ENCODE measurements at regions not wholly inside any gene's neighbourhood (a gene's known extent, or its start where the extent isn't known, plus 50 kb on each side); places are given as distances from the start of the nearest gene placed in this dataset.

DNA sequence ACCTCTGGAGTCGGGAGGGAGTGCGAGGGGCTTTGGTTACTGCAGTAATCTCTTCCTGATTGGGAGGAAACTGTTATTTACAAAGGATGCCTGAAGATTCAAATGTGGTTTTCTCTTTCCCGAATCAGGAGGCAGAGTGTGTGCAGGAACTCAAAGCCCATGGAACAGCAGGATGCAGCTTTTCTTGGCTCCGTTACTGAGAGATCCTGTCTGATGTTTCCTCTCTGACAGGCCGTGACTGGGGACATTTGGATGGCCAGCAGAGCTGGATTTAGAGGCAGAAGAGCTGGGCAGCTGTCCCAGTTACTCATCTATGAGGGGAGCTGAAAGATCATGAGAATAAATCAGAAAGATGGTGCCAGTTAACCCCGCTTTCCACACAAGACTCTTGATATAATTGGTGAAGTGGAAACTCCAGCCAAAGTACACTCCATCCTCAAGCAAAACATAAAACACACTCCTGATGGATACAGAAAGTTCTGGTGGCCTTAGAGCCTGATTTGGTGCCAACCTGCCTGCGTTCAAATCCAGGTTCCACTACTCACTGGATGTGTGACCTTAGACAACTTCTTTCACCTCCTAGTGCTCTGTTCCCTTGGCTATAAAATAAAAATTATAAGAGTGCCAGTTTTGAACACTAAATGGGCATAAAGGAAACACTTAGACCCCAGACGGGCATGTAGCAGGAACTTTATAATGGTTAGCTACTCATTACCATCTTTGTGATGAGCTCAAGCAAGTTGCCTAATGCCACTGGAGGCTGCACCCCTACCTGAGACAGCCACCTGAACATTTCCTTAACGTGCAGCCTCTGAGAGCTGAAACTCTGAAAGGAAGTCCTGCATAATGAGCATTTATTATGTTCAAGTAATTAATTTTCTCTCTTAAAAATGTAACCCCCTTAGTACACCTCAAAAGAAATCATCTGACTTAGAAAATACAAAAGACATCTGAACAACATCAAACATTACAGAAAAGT is 349.0 kb upstream of the GATB start:
- no peak for DNase-seq

- no peak for DNase-seq
Measured at GRCh38 chr4:152107736-152108500, 347.1 kb upstream of the GATB start.

- no peak for DNase-seq
Measured at GRCh38 chr4:152106781-152107321, 346.0 kb upstream of the GATB start.

DNA sequence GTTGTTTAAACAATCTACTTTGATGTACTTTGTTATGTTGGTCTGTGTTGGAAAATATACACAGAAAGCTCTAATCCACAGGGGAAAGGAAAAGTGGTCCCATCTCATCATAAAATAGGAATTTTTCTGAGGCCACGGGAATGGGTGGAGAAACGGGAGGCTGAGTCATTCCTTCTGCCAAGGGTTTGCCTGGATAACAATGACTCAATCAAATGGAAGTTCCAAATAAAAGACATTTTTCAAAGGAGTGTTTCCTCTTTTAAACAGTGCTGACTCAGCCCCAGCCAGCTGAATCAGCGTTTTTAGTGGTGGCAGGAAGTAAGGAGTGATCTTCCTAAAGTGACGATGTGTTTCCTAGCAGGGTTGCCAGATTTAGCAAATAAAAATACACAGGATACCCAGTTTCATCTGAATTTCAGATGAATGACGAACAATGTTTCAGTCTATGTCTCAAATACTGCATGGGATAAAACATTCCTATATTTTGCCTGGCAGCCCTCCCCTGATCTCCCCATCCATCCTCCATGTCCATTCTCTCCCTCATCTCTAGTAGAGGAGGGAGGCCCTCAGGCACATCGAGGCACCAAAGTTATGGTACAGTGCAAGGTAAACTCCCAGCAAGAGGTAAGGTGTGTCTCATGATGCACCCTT is 345.4 kb upstream of the GATB start:
- DNase-seq = no peak

GRCh38 chr4:152104901-152105357 is 344.1 kb upstream of the GATB start:
- no peak for DNase-seq

DNA sequence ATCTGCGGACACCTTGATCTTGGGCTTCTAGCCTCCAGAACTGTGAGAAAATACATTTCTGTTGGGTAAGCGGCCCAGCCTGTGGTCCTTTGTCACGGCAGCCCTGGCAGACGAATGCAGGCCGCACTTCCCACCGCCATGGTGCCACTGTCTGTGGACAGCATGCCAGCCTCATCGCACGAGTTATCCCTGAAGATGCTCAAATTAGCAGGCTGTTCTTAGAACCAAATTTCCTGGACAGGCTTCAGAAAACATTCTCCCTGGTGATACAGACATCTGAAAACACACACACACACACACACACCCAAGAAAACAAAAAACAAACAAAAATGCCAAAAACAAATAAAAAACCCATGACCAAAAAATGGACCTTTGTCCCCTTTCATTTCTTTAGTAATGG is 343.5 kb upstream of the GATB start:
- DNase-seq = no peak

- no peak for DNase-seq
Measured at GRCh38 chr4:152103181-152103901, 342.5 kb upstream of the GATB start.

GRCh38 chr4:152102436-152103000 is 341.7 kb upstream of the GATB start:
- DNase-seq = no peak

DNA sequence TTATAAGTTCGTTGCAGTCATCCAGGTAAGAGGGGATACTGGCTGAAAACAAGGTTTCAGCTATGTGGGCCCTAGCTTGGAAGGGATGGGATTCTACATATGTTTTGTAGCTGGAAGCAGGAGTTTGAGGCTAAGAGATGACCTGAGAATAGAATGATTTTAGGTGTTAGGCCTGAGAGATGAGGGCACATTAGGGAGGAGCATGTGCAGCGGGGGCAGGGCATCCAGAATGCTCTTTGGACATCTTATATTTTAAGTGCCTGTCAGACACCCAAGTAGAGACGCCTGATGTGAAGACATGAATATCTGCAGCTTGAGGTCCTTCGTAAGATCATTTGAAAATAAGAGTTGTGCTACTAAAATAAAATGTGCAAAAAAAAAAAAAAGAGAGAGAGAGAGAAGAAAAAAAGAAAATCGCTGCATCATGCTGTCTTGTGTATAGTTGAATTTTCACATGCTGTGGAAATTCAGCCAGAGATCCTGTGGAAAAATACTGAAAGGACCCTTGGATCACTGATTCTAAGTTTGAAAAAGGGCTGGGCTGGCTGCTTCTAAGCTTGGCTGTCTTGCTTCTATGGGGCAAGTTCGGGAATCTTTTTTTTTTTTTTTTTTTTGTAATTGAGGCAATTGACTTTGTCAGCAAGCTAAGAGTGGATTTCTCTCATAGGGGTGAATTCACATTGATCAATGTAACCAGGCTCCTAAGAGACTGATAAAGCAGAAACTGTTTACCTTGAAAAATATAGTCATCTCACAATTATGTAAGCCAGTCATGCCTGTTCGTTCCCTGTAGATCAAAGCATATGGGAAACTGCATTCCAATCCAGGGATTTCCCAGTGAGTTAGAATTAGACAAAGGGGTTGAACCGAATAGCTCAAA is 341.0 kb upstream of the GATB start:
- DNase-seq = no peak

DNA sequence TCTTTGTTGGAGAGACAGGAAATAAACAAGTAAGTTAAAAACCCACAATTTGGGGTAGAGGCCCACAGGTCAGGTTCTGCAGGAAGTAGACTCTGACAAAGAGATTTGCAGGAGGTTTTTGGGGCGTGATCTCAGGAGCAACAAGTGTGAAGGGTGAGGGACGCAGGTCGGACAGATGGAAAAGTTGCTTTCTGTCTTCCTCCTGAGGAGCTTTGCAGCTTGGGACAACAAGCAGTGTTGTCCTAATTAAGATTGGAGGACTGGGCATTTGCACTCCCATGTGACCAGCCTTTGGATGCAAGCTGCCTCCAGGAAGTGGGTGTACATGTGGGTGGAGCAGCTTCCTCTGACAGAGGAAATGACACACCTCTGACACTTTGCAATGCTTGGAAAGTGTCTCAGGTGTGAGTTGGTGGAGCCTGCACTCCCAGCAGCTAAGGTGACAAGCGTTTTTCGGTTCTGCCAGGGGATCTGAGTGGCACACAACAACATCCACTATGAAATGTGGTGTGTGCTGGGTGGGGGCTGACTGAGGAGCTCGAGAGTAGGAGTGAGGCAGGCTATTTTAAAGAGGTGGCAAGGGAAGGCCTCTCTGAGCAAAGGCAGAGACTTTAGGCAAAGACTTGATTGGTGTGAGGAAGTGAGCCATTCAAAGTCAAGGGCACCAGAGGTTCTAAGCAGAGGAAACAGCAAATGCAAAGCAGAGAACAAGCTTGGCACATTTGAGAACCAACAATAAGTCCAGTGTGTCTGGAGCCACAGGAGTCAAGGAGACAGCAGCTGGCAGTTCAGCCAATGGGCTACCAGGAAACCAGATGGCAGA is 339.8 kb upstream of the GATB start:
- no peak for DNase-seq

DNA sequence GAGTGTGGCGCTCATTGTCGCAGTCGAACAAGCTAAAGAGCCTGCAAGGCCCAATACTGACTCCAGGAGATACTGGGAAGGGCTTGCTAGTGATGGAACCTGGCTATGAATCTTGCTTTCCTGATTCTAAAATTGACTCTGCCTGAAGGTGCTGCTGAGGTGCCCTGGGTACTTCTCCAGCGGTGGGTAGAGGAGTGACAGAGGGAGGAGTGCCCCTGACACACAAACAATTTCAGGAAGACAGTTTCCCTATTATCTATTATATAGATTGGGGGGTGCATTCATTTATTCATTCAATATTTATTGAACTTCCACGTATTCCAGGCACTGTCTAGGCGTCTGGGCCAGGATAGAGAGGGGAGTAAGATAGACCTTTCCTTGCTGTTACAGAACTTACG is 339.2 kb upstream of the GATB start:
- DNase-seq = no peak

GRCh38 chr4:152099555-152099954 is 338.7 kb upstream of the GATB start:
- DNase-seq = no peak

DNA sequence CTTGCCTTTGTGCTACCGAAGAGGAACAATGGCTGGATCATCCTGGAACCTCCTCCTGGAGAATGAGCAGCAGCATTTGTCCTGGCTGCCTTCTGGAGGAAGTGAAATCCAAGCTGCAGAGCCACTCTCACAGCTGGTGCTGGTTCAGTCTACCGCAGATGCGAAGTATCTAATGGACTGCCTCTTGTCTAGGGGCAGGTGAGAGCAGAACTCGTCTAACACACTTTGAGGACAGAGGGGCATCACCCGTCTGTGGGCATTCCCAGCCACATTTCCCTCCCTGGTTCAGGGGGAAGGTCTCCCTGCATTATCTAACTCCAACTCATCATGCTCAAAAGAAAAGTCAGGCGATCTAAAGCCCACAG is 338.2 kb upstream of the GATB start:
- DNase-seq = no peak

DNA sequence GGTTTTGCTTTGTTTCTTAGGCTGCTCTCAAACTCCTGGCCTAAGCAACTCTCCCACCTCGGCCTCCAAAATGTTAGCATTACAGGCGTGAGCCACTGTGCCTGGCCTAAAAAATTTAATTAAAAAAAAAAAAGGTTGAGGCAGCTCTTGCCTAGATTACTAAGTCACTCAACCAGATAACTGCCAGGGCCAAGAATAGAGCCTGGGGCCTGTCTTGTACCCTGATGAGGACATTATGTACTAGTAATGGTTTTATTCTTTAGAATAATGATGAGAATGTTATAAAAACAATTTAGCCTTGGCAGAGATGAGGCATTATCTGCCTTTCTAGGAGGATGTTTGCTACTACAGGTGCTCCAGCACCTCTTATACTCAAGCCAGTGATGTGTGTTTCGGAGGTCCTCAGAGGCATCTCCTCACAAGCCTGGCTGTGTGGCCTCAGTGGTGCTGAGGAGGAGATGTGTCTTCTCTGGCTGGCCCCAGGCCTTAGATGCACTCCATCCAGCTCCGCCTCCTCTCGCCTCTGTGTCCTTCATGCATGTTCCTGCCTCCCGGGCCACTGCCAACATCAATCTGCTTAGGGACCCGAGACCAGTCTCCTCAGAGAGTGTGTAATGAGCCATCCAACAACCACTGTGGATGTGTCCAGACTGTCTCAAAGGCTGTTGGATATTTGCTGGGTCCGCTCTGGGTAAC is 337.7 kb upstream of the GATB start:
- no peak for DNase-seq

- no peak for DNase-seq
Measured at GRCh38 chr4:152097371-152097770, 336.6 kb upstream of the GATB start.

- no peak for DNase-seq
Measured at GRCh38 chr4:152095701-152096070, 334.9 kb upstream of the GATB start.

DNA sequence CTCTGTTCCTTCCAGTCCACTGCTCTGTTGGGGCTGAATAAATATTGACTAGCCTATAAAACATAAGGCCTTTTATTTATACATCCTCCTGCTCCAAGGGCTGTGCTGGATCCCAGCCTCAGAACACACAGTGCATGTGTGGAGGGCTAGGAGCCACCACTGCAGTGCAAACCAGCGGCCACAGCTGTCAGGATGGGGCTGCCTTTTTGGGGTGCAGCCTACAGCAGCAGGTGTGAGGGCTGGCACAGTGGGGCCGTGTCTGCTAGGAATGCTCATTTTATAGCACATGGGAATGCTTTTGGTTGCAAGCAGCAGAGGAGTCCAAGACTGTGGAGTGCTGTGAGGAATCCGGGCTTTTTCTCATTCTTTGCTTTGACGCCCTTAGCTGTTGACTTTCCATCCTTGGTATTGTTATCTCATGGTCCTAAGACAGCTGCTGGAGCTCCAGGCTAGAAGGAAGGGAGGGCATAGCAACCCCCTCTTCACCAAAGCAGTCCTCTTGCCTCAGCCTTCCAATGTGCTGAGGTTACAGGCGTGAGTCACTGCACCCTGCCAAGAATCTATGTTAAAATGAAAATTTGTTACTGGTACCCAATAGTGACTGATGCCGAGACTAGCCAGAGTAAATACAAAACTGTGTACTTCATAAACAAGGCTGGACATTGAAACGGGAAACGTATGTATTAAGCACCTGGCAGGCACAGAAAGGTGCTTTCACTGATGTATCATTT is 334.3 kb upstream of the GATB start:
- peak; percentile 8 for DNase-seq

- no peak for DNase-seq
Measured at GRCh38 chr4:152091405-152091804, 330.6 kb upstream of the GATB start.

DNA sequence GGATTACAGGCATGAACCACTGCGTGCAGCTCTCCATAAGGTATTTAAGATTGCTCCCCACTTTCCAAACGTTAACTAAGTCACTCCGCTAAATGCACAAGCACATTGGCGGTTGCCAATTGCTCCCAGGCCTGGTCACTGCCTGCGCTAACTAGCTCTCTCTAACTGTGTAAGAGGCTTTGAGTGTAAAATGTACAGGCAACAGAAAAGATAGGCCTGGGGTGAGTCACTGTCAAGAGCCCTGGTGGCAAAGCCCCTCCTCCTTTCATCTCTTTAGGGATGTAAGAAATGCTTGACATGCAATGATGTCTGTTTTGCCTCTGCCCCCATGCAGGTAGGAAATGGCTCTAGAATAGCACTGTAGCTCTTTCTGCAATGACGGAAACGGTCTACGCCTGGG is 329.7 kb upstream of the GATB start:
- no peak for DNase-seq
